ENCODE measurements at regions not wholly inside any gene's neighbourhood (a gene's known extent, or its start where the extent isn't known, plus 50 kb on each side); places are given as distances from the start of the nearest gene placed in this dataset.

- no peaks in the 10 kb centered on the region for H3K27me3 ChIP-seq (ENCODE audit: insufficient read depth, low read length)
- H3K36me3 ChIP-seq (ENCODE audit: insufficient read depth, low read length), result no peaks in the 10 kb centered on the region
- no peak overlapping the region for H3K27ac ChIP-seq (ENCODE audit: low read depth, low read length, poor library complexity, severe bottlenecking)
- no peak overlapping the region for H3K4me2 ChIP-seq (ENCODE audit: low read length)
- H3K9me2 ChIP-seq (ENCODE audit: low read depth, low read length), result no peaks in the 10 kb centered on the region
- H3K9ac ChIP-seq (ENCODE audit: low read length), result no peak overlapping the region
- no peaks in the 10 kb centered on the region for H3K79me2 ChIP-seq (ENCODE audit: insufficient read depth, low read length)
- H3K4me1 ChIP-seq (ENCODE audit: insufficient read depth, low read length, severe bottlenecking), result no peaks in the 10 kb centered on the region
- no peak overlapping the region for H2AFZ ChIP-seq (ENCODE audit: low read length)
- H3F3A ChIP-seq (ENCODE audit: insufficient read depth, low read length), result no peaks in the 10 kb centered on the region
- no peak for TF ChIP-seq CTCF (IDR thresholded peaks at IDR 0.05; ENCODE audit: low read length)
- no peak for TF ChIP-seq EZH2 (IDR thresholded peaks at IDR 0.05; ENCODE audit: borderline replicate concordance, low read length)
- no peaks in the 10 kb centered on the region for H3K9me3 ChIP-seq (ENCODE audit: low read length)
- no peaks in the 10 kb centered on the region for H4K20me1 ChIP-seq (ENCODE audit: insufficient read depth, low read length)
- H3K4me3 ChIP-seq (ENCODE audit: low read depth, low read length, poor library complexity, severe bottlenecking), result no peak overlapping the region
These were observed 57.0 kb upstream of the UBE2E2 start for GRCh38 chr3:23146163-23146562.

- Histone ChIP-seq H3K4me3 (ENCODE audit: low read depth, low read length, poor library complexity, severe bottlenecking) (no peak overlapping the region), H4K20me1 (ENCODE audit: insufficient read depth, low read length) (no peaks in the 10 kb centered on the region), H3K79me2 (ENCODE audit: insufficient read depth, low read length) (no peaks in the 10 kb centered on the region), H3K27ac (ENCODE audit: low read depth, low read length, poor library complexity, severe bottlenecking) (no peak overlapping the region), H3K9me2 (ENCODE audit: low read depth, low read length) (no peaks in the 10 kb centered on the region), H3K9me3 (ENCODE audit: low read length) (0 out of 2 replicates have a peak, but pooled peaks cover 5% of the 10 kb centered on the region), H3K4me2 (ENCODE audit: low read length) (no peak overlapping the region), H3F3A (ENCODE audit: insufficient read depth, low read length) (no peaks in the 10 kb centered on the region), H3K9ac (ENCODE audit: low read length) (no peak overlapping the region), H2AFZ (ENCODE audit: low read length) (no peak overlapping the region), H3K4me1 (ENCODE audit: insufficient read depth, low read length, severe bottlenecking) (no peaks in the 10 kb centered on the region), H3K36me3 (ENCODE audit: insufficient read depth, low read length) (no peaks in the 10 kb centered on the region), H3K27me3 (ENCODE audit: insufficient read depth, low read length) (no peaks in the 10 kb centered on the region)
- TF ChIP-seq EZH2 (IDR thresholded peaks at IDR 0.05; ENCODE audit: borderline replicate concordance, low read length) (no peak), CTCF (IDR thresholded peaks at IDR 0.05; ENCODE audit: low read length) (no peak)
These were observed 50.1 kb upstream of the UBE2E2 start for GRCh38 chr3:23152989-23153388.
